Erythroblast (primary cell): ENCODE measurements at regions not wholly inside any gene's neighbourhood (a gene's known extent, or its start where the extent isn't known, plus 50 kb on each side); places are given as distances from the start of the nearest gene placed in this dataset.

Experiments used
- DNase-seq, 2 experiments: peaks; one replicate each; lab custom pipeline; 2025; lab: John Stamatoyannopoulos, UW
- GATA1 ChIP-seq: IDR thresholded peaks from 2 replicates; pipeline ENCODE4 v1.6.1; 2011; ENCODE audit warnings: low read depth, mild to moderate bottlenecking, control low read depth, low read length, moderate library complexity
- POLR2A ChIP-seq: IDR thresholded peaks from 2 replicates; pipeline ENCODE4 v1.6.1; 2011; ENCODE audit warnings: mild to moderate bottlenecking, low read length

DNA sequence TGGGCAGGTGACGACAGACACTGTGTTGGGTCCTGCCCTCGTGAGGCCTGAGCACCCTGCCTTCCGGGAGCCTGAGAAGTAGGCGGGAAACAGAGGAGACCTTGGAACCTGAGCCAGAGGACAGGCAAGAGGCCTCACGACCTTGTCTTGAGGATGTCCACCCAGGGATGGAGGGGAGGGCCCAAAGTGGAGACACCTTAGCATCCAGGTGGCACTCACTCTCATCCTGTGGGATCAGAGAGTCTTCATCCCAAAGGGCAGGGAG lies 347.2 kb downstream of the NPHP4 start:
- TF ChIP-seq POLR2A, result no peak
- no peak for TF ChIP-seq GATA1
- DNase-seq, result no peak

DNA sequence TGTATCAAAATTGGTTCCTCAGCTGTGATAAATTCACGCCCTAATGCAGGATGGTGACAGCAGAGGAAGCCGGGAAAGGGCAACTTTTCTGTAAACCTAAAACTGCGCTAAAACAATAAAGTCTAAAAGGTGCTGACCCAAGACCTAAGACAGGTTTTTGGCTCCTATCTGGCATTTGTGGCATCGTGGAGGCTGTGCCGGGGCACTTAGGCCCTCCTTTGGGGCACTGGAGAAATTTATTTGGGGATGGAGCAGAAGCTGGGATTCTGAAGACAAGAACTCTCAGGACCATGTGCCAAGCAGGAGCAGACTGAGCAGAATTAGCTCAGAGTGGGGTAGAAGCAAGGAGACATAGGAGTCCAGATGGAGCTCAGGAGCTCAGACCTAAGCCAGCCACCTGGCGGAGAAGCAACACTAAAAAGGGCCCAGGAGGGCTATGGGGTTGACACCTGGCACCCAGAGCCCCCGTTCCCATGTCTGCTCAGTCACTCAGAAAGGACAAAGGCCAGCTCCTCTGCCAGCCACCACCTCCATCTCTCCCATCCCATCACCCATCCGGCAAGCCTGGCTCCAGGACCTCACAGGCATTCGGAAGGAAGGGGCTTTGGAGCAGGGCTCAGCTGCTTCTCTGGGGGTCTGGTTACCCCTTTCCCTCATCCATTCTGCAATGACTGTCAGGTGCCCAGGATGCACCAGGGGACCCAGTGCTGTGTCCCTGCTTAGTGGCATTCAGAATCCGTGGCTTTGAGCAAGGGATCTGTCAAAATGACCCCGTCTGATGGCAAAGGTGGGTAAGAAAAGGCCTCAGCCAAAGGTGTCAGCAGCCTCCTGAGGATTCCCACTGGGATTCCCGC lies 347.7 kb downstream of the NPHP4 start:
- TF ChIP-seq POLR2A (no peak), GATA1 (no peak)
- DNase-seq, result no peak

DNA sequence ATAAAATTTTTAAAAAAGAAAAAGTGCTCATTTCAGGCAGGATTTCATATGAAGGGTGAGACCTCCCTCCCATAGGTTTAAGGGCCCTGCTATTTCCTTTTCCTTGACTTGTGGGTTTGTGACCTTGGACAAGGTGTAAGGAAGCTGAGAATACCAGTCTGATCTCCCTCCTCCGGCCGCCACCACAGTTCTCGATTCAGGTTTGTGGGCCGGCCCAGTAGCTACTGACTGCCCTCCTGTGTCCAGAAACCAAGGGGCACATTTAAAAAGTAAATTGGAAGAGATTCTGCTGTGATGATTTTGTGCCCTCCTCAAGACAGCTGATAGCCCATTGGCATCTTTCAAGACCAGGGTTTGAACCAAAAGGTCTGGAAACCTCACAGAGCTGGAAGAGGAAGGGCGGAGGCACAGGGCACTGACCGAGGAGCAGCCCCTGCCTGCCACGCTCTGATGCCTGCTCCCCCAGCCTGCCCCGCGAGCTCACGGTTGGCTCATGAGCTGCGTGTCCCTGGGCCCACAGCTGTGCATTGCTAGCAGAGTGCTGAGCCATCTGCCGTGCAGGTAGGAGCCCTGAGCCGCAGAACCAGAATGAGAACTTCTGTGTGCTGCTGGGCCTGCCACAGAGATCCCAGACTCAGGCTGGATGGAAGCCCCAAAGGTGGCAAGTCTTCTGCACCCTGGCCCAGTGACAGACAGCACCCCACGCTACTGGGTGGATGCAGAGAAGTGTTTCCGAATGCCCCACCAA lies 348.7 kb downstream of the NPHP4 start:
- no peak for TF ChIP-seq POLR2A
- no peak for TF ChIP-seq GATA1
- DNase-seq, result no peak

DNA sequence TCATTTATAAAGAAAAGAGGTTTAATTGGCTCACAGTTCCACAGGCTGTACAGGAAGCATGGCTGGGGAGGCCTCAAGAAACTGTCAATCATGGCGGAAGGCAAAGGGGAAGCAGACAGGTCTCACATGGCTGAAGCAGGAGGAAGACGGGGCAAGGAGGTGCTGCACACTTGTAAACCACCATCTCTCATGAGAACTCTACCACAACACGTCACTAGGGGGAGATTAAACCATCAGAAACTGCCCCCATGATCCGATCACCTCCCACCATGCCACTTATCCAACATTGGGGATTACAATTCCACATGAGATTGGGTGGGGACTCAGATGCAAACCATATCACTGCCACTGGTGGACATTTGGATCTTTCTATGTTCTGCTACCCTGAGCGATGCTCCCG lies 351.4 kb downstream of the NPHP4 start:
- peak in 1 of 2 experiments; percentile 2 for DNase-seq
- TF ChIP-seq POLR2A, result no peak
- no peak for TF ChIP-seq GATA1

DNA sequence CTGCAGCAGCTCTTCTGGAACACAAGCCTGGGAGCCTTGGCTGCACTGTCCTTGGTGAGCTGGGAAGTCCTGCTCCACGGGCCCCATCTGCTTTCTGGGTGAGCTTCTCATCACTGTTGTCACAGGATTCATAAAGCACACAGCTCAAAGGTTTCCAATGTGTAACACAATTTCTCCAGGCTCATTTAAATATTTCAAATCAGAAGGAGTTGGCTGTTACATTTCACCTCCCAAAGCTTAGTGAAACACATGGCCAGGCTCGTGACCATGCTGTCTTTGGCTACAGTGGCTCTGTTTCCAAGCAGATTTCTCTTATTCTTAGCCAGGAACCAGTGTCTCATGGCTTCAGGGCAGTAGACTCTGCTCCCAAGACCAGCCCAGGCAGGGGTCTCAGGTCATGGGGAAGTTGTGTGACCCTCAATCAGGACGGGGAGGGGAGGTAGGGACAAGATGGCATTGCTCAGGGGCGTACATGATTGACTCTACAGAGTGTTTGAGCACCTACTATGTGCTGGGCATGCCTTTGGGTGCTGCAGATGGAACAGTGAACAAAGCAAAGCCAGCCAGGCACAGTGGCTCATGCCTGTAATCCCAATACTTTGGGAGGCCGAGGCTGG lies 353.0 kb downstream of the NPHP4 start:
- TF ChIP-seq POLR2A (no peak), GATA1 (no peak)
- no peak for DNase-seq

DNA sequence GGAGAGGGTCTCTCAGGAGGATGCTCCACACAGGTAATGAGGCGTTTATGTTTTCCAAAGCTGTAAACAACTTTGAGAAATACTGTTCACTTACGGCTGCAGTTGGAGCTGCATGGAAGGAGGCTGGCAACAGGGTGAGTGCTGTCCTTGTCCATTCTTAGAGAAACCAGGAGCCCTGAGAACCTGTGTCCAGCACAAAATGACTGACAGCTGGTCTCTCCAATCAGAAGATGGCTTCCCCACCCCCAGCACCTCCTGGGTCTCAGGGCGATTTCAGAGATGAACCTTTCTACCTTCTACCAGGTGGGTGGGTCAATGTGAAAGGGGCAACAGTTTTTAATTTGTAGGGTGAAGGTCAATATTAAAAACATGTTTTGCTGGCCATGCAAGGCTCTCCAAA lies 353.6 kb downstream of the NPHP4 start:
- TF ChIP-seq POLR2A (no peak), GATA1 (no peak)
- no peak for DNase-seq

DNA sequence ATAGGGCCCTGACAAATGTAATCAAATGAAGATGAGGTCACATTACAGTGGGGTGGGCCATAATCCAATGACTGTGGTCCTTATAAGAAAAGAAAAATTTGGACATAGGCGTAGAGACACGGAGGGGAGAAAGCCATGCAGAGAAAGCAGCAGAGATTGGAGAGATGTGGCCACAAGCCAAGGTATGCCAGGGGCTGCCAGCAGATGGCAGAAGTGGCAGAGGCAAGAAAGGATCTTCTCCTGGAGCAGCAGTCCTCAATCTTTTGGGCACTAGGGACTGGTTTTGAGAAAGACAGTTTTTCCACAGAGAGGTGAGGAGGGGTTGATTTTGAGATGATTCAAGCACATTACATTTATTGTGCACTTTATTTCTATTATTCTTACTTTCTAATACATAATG lies 355.1 kb downstream of the NPHP4 start:
- DNase-seq, result peak in 1 of 2 experiments; percentile 29
- TF ChIP-seq POLR2A (no peak), GATA1 (no peak)

DNA sequence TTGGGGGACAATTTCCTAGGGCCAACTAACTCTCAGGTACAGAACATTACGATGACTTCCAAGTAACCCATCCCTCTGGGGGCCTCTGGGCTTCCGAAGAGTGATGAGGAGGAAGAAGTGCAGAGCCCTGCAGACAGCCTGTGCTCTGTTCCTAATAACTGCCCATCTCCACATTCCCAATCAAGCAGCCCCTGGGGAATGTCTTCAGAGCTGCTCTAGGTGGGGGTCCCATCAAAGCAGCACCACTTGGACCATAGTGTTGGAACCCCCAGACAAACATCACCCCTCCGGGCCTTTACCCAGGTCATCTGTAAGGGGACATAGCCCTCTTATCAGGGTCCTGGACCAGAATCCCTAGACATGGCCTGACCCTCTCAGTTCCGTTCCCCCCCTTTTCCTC lies 357.3 kb downstream of the NPHP4 start:
- TF ChIP-seq GATA1, result no peak
- TF ChIP-seq POLR2A, result no peak
- no peak for DNase-seq

DNA sequence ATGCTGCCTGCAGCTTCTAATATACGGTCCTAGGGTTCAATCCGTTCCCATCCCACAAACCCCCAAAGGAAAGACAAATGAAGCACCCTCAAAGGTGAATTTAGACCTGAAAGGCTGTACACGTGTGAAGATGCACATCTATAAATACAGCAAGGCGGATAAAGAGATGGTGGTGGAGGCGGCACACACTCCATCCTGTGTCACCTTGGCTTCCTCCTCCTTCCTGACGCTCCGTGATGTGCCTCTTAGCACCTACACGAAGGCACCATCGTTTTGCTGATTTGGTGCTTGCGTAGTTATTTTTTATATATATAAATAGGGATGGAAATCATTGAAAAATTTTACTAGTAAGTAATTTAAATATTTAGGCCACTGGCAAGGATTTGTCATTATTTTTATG lies 359.4 kb downstream of the NPHP4 start:
- DNase-seq, result no peak
- TF ChIP-seq POLR2A (no peak), GATA1 (no peak)

DNA sequence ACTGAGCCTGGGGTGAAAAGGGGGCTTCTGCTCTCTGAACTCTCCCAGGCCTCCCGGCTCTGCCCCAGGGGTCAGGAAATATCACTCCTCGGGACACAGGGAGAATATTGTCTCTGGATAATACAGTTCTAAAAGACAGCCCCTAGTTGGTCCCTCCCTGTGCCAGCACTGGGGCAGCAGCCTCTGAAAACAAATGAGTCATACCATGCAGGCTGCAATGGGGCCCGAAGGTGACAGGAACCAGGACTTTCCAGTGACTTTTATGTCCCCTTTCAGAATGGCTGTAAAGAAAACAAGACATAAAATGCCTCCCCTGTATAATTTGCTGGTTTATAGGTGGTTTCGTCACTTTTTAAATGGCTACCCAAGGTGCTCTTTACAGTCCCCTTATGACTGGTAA lies 360.0 kb downstream of the NPHP4 start:
- no peak for DNase-seq
- TF ChIP-seq GATA1, result no peak
- no peak for TF ChIP-seq POLR2A

DNA sequence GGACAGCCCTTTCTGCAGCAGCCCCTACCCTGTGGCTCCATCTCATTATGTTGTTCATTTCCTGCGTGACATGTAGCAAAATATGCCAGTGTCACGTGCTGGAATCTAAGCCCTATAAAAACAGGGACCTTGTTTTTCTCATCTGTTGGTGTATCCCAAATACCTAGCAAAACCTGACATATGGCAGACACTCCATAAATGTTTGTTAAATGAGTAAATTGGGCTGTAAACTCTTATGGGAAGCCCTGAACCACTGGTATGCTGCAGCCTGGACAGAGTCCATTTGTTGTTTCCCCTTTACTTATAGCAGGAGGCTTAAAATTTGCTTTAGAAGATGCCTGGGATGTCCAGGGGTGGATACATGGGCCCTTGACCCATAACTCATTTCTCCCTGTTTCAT lies 363.8 kb downstream of the NPHP4 start:
- no peak for DNase-seq
- TF ChIP-seq POLR2A, result no peak
- TF ChIP-seq GATA1, result no peak

DNA sequence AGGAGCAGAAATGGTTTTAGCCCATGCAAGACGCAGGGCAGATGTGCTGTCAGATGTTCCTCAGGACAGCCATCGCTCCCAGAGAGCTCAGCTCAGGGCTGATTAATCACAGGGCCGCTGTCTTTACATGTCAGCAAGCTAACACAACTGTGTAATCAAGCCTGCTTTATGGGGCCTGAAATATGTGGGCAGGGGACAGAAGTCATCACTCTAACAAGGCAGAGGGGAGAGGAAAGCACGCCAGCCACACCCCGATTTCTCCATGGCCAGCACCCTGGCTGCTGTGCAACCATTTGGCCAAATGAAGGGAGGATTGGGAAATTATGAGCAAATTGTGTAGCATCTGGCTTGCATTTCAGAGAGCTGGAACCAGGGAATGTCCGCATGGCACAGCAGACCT lies 368.8 kb downstream of the NPHP4 start:
- TF ChIP-seq POLR2A, result no peak
- TF ChIP-seq GATA1, result no peak
- DNase-seq, result no peak

DNA sequence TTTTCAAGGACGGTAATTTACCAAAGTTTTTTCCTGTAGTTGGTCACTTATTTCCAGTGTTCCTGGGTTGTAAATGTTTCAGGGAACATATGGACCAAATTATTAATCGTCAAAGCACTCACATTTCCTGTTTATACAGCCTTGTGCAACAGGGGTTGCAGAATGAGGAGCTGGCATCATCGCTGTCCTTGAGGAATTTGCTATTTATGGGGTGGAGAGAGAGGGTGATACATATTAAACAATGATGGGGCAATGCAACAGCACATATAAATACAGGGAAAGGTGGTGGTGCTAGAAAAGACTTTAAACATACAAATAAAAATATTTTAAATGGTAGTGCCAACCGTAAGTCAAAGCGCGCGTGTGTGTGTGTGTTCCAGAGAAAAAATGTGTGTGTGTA lies 369.8 kb downstream of the NPHP4 start:
- no peak for TF ChIP-seq GATA1
- no peak for TF ChIP-seq POLR2A
- no peak for DNase-seq

DNA sequence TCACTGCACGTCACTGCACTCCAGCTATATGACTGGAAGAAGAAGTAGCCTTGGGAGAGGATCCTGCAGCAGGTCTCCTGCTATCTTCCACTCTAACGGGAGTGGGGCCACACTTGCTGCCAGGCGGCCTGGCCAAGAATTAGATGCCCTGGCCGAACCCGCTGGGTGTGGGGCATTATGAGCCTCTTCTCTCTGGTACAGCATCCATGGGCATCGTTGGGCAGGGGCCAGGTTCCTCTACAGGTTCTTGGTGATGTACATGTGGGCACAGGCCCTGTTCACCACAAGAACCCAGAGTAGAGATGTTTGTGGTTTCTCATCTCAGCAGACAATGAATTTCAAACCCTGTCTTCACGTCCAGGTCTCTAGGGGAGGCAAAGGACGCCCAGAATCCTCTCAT lies 370.5 kb downstream of the NPHP4 start:
- TF ChIP-seq POLR2A (no peak), GATA1 (no peak)

DNA sequence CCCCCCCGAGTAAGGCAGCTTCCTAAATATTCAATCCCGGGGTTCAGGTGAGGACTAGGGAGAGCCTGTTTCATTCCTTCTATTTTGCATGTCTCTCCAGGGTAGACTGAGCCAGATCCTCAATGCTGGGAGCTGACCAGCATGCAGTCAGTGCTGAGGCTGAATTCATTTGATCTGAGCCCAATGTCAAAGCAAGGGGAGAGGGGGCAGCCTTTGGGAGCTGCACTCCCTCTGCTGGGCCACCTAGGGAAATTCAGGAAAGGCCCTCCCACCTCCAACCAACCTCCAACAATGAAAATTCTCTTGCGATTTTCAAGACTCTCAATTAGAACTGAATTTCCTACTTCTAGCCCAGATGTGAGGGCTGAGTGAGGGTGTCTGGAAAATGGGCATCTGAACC lies 371.2 kb downstream of the NPHP4 start:
- no peak for DNase-seq
- TF ChIP-seq POLR2A (no peak), GATA1 (no peak)

More for the DNA sequence above, 370.5 kb downstream of the NPHP4 start:
- no peak for DNase-seq
